ENCODE measurements at regions not wholly inside any gene's neighbourhood (a gene's known extent, or its start where the extent isn't known, plus 50 kb on each side); places are given as distances from the start of the nearest gene placed in this dataset.

DNA sequence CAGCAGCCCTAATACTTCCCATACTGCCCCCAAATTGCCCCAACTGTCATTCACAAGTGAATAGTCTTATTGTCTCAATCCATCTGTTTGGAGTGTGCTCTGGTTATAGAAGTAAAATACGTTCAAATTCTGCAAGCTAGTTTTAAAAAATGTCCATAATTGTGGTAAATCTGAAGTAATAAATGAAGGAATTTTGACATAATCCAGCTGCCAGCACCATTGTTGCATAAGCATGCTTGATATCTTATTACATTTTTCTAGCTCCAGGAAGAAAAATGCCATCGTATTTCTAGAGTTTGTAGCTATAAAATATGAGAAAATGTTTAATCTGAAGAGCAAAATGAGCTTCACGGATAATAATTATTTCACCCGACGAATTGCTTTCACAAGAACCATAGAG lies 664.7 kb downstream of the RFPL4B start:
- TF ChIP-seq POLR2A (IDR thresholded peaks at IDR 0.05; ENCODE audit: low read length) (no peak), GATA1 (IDR thresholded peaks at IDR 0.05; ENCODE audit: low read depth, low read length) (no peak)
